ENCODE measurements at regions not wholly inside any gene's neighbourhood (a gene's known extent, or its start where the extent isn't known, plus 50 kb on each side); places are given as distances from the start of the nearest gene placed in this dataset.

- H3K27ac ChIP-seq: no peak overlapping the region
- no peaks in the 10 kb centered on the region for H3K27me3 ChIP-seq
- no peak overlapping the region for H3K4me3 ChIP-seq
- H3K9me3 ChIP-seq (replicated peaks in 1 of 3): no peaks in the 10 kb centered on the region
- intact Hi-C loops (cut with DNase I): no loop called here
- no peak for TF ChIP-seq POLR2A (IDR thresholded peaks at IDR 0.05)
- no peak for TF ChIP-seq CTCF (IDR thresholded peaks at IDR 0.05)
- no peaks in the 10 kb centered on the region for H3K36me3 ChIP-seq (replicated peaks in 1 of 2)
- no peaks in the 10 kb centered on the region for H3K4me1 ChIP-seq (replicated peaks in 1 of 2)
- DNase-seq: no peak
- WGBS, 4 donors: 71 to 85% (median 75%) methylated on average over 3 of the region's 3 CpGs
Measured at GRCh38 chr11:101306721-101307120, 177.1 kb upstream of the PGR start.

- TF ChIP-seq POLR2A (IDR thresholded peaks at IDR 0.05) (no peak), CTCF (IDR thresholded peaks at IDR 0.05) (no peak)
- Histone ChIP-seq H3K36me3 (replicated peaks in 1 of 2) (no peaks in the 10 kb centered on the region), H3K27me3 (no peaks in the 10 kb centered on the region), H3K27ac (no peak overlapping the region), H3K4me3 (no peak overlapping the region), H3K9me3 (replicated peaks in 1 of 3) (no peaks in the 10 kb centered on the region), H3K4me1 (replicated peaks in 1 of 2) (no peaks in the 10 kb centered on the region)
- WGBS, 4 donors: 68 to 85% (median 78%) methylated on average over 1 of the region's 1 CpG
- intact Hi-C loops (cut with DNase I): no loop called here
- no peak for DNase-seq
Measured at GRCh38 chr11:101305496-101305895, 175.9 kb upstream of the PGR start.

- H3K27me3 ChIP-seq: no peaks in the 10 kb centered on the region
- H3K4me1 ChIP-seq (replicated peaks in 1 of 2): no peaks in the 10 kb centered on the region
- no peak overlapping the region for H3K4me3 ChIP-seq
- H3K9me3 ChIP-seq (replicated peaks in 1 of 3): no peaks in the 10 kb centered on the region
- intact Hi-C loops (cut with DNase I): no loop called here
- no peak for DNase-seq
- no peak for TF ChIP-seq CTCF (IDR thresholded peaks at IDR 0.05)
- TF ChIP-seq POLR2A (IDR thresholded peaks at IDR 0.05): no peak
- no peak overlapping the region for H3K27ac ChIP-seq
- 60 to 74% (median 69%) methylated on average over 6 of the region's 6 CpGs for WGBS, 4 donors
- no peaks in the 10 kb centered on the region for H3K36me3 ChIP-seq (replicated peaks in 1 of 2)
Measured at GRCh38 chr11:101299210-101299609, 169.6 kb upstream of the PGR start.

GRCh38 chr11:101296896-101297295 lies 167.3 kb upstream of the PGR start:
- H3K4me3 ChIP-seq: no peak overlapping the region
- no peaks in the 10 kb centered on the region for H3K4me1 ChIP-seq (replicated peaks in 1 of 2)
- H3K9me3 ChIP-seq (replicated peaks in 1 of 3): no peaks in the 10 kb centered on the region
- H3K27ac ChIP-seq: no peak overlapping the region
- intact Hi-C loops (cut with DNase I): no loop called here
- no peak for DNase-seq
- no peaks in the 10 kb centered on the region for H3K27me3 ChIP-seq
- TF ChIP-seq POLR2A (IDR thresholded peaks at IDR 0.05): no peak
- no peak for TF ChIP-seq CTCF (IDR thresholded peaks at IDR 0.05)
- no peaks in the 10 kb centered on the region for H3K36me3 ChIP-seq (replicated peaks in 1 of 2)

Measured in adrenal gland (tissue), 9 donors.